ENCODE measurements at regions not wholly inside any gene's neighbourhood (a gene's known extent, or its start where the extent isn't known, plus 50 kb on each side); places are given as distances from the start of the nearest gene placed in this dataset.

GRCh38 chr6:167212713-167213005, 54.9 kb upstream of the GPR31 start:
- TF ChIP-seq MAX (IDR thresholded peaks at IDR 0.05) (no peak), TCF12 (IDR thresholded peaks at IDR 0.05; ENCODE audit: low read depth) (no peak), EP300 (IDR thresholded peaks at IDR 0.05; ENCODE audit: borderline replicate concordance) (no peak), FOXM1 (IDR thresholded peaks at IDR 0.05; ENCODE audit: borderline replicate concordance, low read depth) (no peak), RAD21 (IDR thresholded peaks at IDR 0.05; ENCODE audit: low read depth) (no peak), TAF1 (IDR thresholded peaks at IDR 0.05; ENCODE audit: low read depth) (no peak), CREB1 (IDR thresholded peaks at IDR 0.05; ENCODE audit: low read depth) (no peak)
